GM19238 (cell line): ENCODE measurements at regions not wholly inside any gene's neighbourhood (a gene's known extent, or its start where the extent isn't known, plus 50 kb on each side); places are given as distances from the start of the nearest gene placed in this dataset.

Experiments
- DNase-seq: peaks from one replicate; pipeline ENCODE4 v3.0.0; 2011; ENCODE audit warnings: low spot score; ENCODE audit not compliant: insufficient read length

GRCh38 chrX:98350940-98351339 is 1467.2 kb downstream of the RPA4 start:
- DNase-seq: no peak

DNA sequence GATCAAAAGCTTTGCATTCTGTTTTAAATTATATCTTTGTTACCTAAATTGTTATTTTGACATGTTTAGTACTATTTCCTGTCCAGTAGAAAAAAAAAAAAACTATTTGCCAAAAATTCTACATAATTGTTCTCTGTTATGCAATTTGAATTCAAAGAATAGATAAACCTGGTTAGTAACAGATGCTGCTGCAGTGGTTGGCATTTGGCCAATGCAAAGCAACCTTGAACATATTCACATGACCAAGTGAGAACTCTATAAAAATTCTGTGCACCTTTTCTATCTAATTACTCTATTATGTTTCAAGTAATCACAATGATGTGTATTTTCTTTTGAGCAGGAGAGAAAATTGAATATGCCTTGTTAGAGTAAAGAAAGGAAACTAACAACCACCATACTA is 1473.4 kb downstream of the RPA4 start:
- no peak for DNase-seq

DNA sequence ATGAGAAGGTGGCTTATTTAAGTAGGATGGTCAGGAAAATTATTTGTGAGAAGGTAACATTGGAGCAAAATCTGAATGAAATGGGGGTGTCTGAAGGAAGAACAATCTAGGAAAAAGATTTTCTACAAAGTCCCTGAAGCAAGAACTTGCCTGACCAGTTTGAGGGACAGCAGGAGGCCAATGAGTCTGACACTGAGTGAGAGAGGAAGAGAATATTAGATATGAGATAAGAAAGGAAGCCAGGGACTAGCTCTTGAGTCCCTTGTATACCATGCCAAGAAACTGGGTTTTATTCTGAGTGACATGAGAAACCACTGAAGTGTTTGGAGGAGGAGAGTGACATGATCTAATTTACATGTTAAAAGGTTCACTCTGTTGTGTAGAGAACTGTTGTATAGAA is 1478.9 kb downstream of the RPA4 start:
- DNase-seq: no peak

GRCh38 chrX:98371994-98372393 is 1488.3 kb downstream of the RPA4 start:
- DNase-seq: no peak

- no peak for DNase-seq
Measured at GRCh38 chrX:98379134-98379533, 1495.4 kb downstream of the RPA4 start.

DNA sequence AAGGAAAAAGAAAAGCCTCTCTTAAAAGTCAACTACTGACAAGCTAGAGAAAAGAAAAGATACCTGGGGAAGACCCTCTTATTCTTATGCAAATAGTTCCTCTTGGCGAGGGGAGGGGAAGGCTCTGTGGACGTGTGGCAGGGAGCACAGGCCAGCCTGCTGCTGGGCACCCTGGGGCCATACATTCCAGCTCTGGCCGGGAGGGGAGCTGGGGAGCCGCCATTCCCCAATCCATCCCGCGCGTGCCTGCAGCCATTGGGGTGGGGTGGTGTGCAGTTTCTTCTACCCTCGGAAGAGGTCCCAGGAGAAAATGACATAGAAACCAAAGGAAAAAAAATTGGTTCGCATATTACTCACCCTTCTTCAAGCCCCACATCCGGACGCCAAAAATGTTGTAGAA is 1496.4 kb downstream of the RPA4 start:
- no peak for DNase-seq

GRCh38 chrX:98380556-98380955 is 1496.8 kb downstream of the RPA4 start:
- DNase-seq: no peak

- DNase-seq: no peak
Measured at GRCh38 chrX:98398542-98398941, 1514.8 kb downstream of the RPA4 start.

GRCh38 chrX:98405376-98405775 is 1521.7 kb downstream of the RPA4 start:
- DNase-seq: no peak

DNA sequence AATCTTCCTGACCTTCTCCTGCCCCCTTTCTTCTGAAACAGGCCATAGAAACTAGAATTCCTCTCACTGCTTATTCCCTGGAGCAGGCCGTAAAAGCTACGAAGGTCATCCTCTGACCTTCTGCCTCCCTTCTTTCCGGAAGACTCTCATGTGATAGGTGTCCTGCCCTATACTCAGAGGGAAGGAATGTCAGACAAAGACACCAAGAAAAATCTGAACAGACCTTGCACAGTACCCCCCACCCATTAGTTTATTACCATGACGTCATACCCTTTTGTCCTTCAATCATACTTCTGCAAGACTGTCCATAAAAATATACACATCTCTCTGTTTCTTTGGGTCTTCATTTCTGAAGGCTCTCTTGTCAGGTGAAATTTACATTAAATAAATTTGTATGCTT is 1523.9 kb downstream of the RPA4 start:
- no peak for DNase-seq

- DNase-seq: no peak
Measured at GRCh38 chrX:98409867-98410266, 1526.2 kb downstream of the RPA4 start.

DNA sequence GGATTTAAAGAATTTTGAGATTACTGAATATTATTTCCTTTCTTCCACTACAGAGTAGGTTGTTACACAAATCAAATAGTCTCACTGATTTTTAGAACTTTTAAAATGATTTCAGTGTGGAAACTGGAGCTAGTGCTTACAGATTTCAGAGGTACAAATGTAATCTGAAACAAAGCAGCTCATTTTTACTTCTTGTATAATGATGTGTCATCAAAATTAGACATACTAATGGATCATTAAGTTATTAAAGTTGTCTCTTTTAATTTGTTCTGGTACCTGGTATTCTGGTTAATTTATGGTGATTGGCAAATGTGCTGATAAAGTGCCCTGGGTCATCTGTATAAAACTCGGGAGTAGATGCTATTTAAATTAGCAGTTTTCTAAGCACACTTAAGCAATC is 1528.3 kb downstream of the RPA4 start:
- DNase-seq: no peak

DNA sequence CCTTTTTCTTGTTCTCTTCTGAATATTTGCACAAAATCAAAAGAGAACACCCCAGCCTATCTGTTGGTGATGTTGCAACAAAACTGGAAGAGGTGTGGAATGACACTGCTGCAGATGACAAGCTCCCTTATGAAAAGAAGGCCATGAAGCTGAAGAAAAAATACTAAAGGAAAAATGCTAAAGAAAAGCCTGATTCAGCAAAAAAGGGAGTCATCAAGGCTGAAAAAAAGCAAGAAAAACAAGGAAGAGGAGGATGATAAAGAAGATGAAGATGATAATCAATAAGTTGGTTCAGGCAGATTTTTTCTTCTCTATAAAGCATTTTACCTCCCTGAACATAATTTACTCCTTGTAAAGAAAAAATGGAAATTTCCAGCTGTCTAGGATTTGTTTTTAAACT is 1538.8 kb downstream of the RPA4 start:
- DNase-seq: no peak

GRCh38 chrX:98432413-98432812 is 1548.7 kb downstream of the RPA4 start:
- no peak for DNase-seq

GRCh38 chrX:98448524-98448923 is 1564.8 kb downstream of the RPA4 start:
- DNase-seq: no peak

- DNase-seq: no peak
Measured at GRCh38 chrX:98452456-98452855, 1568.7 kb downstream of the RPA4 start.

DNA sequence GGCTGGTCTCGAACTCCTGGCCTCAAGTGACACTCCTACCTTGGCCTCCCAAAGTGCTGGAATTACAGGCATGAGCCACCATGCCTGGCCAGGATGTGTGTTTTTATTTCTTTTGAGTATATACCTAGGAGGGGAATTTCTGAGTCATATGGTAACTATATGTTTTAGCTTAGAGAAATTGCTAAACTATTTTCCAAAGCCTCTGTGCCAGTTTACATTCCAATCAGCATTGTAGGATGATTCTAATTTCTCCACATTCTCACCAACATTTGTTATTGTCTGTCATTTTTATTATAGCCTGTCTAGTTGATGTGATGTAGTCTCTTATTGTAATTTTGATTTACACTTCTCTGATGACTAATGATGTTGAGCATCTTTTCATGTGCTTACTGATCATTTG is 1576.0 kb downstream of the RPA4 start:
- DNase-seq: no peak

- no peak for DNase-seq
Measured at GRCh38 chrX:98480606-98481005, 1596.9 kb downstream of the RPA4 start.

DNA sequence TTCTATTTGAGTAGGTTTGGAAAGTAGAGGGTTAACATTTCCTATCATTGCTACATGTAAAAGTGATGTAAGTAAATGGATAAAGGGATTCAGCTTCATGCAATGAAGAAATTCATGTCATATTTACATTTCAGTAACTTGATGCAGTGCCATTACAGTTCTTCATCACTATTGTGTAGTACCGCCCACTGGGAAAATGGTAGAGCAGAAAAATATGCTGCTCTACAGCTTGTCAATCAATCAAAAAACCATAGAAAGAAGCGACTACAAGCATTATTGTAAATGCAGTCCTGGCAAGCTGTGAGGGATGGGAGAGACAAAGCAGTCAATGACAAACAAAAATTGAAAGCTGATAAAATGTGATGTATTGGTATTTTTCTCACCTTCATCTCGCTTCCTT is 1597.9 kb downstream of the RPA4 start:
- no peak for DNase-seq

DNA sequence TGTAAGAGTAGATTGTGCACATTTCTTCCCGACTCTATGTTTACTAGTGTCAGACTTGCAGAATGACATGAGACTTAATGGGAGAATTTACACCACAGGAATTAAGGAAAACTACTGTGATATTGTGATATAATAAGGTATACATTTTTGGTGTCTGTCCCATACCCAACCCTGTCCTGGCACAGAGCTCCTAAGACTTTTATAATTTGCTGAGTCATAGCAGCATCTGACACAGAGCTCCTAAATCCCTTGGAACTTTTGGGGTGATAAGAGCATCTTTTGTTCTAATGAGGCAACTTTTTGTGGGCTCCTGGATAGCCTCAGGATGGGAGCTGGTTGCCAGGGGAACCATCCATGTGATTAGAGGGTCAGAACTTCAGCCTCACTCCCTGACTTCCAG is 1607.0 kb downstream of the RPA4 start:
- no peak for DNase-seq

GRCh38 chrX:98501426-98501825 is 1617.7 kb downstream of the RPA4 start:
- DNase-seq: no peak

- DNase-seq: no peak
Measured at GRCh38 chrX:98506907-98507306, 1623.2 kb downstream of the RPA4 start.

DNA sequence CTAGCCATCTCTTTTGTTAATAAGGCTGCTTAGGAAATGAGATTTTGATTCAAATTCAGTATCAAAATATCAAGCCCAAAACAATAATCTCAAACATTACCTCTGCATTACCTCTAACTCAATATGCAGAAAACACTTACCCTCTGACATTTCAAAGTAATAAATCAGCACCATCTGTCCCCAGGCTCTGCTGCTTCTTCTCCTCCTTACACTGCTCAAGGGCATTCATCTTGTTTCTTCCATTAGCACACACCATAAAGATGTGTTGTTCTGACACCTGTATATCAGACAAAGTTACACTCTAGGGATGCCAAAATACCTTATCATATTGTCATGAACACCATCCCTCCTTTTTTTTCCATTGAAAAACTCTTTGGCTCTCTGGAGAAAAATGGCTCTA is 1630.3 kb downstream of the RPA4 start:
- no peak for DNase-seq

- DNase-seq: no peak
Measured at GRCh38 chrX:98516120-98516519, 1632.4 kb downstream of the RPA4 start.

- no peak for DNase-seq
Measured at GRCh38 chrX:98523026-98523425, 1639.3 kb downstream of the RPA4 start.
